Sigmoid colon (tissue), 4 donors: ENCODE measurements at regions not wholly inside any gene's neighbourhood (a gene's known extent, or its start where the extent isn't known, plus 50 kb on each side); places are given as distances from the start of the nearest gene placed in this dataset.
"Not testable (repeated sequence)": the region's sequence is repeated elsewhere in the genome, so short reads cannot be mapped to it uniquely, and the experiment has no call there.

ENCODE experiments used
- POLR2A ChIP-seq, 2 donors: fragments of 450-650 bp; IDR thresholded peaks; one replicate each; pipeline ENCODE4 v1.6.1; 2016; ENCODE audit warnings: antibody characterized with exemption in 2 of 2, mild to moderate bottlenecking in 2 of 2, moderate library complexity in 2 of 2
- POLR2AphosphoS5 ChIP-seq, 4 donors: sonication (generic); formaldehyde crosslinking; IDR thresholded peaks; one replicate each; pipeline ENCODE4 v1.6.1; 2017; ENCODE audit warnings: antibody characterized with exemption in 4 of 4
- TF ChIP-seq, protein P1 (sequence below), 4 experiments: fragments of 450-650 bp in 3 of 4; fragments of 200-600 bp in 1 of 4; IDR thresholded peaks; one replicate each; pipeline ENCODE4 v1.5.1; 2016 to 2019; ENCODE audit warnings: antibody characterized with exemption in 4 of 4, mild to moderate bottlenecking in 3 of 4, moderate library complexity in 2 of 4

DNA sequence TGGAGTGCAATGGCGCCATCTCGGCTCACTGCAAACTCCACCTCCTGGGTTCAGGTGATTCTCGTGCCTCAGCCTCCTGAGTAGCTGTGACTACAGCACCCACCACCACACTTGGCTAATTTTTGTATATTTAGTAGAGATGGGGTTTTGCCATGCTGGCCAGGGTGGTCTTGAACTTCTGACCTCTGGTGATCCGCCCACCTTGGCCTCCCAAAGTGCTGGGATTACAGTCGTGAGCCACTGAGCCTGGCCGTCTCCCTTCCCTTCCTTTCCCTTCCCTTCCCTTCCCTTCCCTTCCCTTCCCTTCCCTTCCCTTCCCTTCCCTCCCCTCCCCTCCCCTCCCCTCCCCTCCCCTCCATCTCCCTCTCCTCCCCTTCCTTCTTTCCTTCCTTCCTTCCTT, 248.9 kb downstream of the NPIPA7 start:
- TF ChIP-seq, protein P1, sequence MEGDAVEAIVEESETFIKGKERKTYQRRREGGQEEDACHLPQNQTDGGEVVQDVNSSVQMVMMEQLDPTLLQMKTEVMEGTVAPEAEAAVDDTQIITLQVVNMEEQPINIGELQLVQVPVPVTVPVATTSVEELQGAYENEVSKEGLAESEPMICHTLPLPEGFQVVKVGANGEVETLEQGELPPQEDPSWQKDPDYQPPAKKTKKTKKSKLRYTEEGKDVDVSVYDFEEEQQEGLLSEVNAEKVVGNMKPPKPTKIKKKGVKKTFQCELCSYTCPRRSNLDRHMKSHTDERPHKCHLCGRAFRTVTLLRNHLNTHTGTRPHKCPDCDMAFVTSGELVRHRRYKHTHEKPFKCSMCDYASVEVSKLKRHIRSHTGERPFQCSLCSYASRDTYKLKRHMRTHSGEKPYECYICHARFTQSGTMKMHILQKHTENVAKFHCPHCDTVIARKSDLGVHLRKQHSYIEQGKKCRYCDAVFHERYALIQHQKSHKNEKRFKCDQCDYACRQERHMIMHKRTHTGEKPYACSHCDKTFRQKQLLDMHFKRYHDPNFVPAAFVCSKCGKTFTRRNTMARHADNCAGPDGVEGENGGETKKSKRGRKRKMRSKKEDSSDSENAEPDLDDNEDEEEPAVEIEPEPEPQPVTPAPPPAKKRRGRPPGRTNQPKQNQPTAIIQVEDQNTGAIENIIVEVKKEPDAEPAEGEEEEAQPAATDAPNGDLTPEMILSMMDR (IDR thresholded peaks at IDR 0.05) = not testable (repeated sequence)
- TF ChIP-seq POLR2AphosphoS5, POLR2A (IDR thresholded peaks at IDR 0.05): not testable (repeated sequence)
